GM13976 (cell line): ENCODE measurements at regions not wholly inside any gene's neighbourhood (a gene's known extent, or its start where the extent isn't known, plus 50 kb on each side); places are given as distances from the start of the nearest gene placed in this dataset.
A peak's percentile ranks its signal among the peaks of the same experiment; 100 is the strongest.

Experiments used
- DNase-seq: peaks from one replicate; pipeline ENCODE4 v3.0.0; 2012; ENCODE audit warnings: low spot score
- in situ Hi-C: fragments of 300-500 bp; cut with MboI; formaldehyde crosslinking; loops from one replicate; pipeline ENCODE4 v1.12.0; 2022; ENCODE audit warnings: low sequenced_read_pairs, mixed read lengths, inconsistent platforms; ENCODE audit not compliant: unreplicated experiment
- TF ChIP-seq, protein P1 (sequence below): IDR thresholded peaks from 2 replicates; pipeline ENCODE4 v1.5.1; 2012; ENCODE audit warnings: borderline replicate concordance, mild to moderate bottlenecking; ENCODE audit not compliant: insufficient read depth; ENCODE audit errors: extremely low read depth, missing control alignments, control extremely low read depth

DNA sequence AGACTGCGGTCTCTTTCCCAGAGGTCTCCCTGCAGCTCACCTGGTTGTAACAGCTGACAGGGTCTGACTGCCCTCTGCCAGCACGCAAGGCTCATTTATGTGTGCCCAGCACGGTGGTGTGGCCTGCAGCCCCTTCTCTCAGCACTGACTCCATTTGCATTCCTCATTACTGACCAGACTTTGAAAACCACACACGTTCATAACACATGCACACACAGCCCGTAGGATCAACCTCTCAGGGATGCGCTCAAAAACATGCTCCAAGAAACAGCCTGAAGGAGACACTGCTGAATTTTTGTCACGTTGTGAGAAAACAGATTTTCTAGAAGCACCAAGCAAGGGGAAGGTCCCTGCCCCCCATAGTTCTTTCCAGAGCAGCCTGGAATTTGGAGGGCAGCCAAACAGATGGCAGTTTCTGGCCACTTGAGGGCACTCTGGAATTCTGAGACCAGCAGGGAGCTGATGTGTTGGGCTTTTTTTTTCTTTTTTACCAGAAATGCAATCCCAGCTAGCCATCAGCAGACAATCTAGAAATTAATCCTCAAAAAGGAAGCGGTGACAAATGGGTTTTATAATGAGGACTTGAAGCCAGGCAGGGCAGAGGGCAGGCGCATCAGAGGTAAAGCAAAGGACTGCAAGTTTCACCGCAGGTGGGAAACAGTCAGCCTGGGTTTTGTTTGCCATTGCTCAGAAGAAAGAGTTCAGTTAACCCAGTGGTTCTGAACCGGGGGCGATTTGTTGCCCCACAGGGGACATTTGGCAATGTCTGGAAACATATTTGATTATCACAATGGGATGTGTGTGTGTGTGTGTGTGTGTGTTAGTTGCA lies 170.5 kb upstream of the PROK2 start:
- TF ChIP-seq, protein P1, sequence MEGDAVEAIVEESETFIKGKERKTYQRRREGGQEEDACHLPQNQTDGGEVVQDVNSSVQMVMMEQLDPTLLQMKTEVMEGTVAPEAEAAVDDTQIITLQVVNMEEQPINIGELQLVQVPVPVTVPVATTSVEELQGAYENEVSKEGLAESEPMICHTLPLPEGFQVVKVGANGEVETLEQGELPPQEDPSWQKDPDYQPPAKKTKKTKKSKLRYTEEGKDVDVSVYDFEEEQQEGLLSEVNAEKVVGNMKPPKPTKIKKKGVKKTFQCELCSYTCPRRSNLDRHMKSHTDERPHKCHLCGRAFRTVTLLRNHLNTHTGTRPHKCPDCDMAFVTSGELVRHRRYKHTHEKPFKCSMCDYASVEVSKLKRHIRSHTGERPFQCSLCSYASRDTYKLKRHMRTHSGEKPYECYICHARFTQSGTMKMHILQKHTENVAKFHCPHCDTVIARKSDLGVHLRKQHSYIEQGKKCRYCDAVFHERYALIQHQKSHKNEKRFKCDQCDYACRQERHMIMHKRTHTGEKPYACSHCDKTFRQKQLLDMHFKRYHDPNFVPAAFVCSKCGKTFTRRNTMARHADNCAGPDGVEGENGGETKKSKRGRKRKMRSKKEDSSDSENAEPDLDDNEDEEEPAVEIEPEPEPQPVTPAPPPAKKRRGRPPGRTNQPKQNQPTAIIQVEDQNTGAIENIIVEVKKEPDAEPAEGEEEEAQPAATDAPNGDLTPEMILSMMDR = peak; percentile 52
- peak; percentile 33 for DNase-seq
- in situ Hi-C loops = no loop called here

DNA sequence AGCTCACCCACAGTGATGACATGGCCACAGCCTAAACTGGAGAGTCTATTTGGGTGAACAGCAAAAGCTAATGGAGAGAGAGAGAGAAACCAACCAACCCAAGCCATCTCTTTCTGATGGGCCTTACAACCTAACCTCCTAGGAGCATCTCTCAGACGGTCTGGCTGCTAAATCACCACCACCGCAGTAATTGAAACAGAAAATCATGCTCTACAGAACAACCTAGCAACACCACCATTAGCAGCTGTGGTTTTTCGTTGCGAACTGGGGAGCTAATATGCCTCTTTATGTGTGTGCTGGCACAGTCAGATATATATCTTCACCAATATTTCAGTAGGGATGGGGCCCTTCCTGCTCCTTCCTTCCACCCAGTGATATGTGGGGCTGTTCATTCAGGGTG lies 166.9 kb upstream of the PROK2 start:
- in situ Hi-C loops = no loop called here
- DNase-seq = no peak
- TF ChIP-seq, protein P1 = no peak

DNA sequence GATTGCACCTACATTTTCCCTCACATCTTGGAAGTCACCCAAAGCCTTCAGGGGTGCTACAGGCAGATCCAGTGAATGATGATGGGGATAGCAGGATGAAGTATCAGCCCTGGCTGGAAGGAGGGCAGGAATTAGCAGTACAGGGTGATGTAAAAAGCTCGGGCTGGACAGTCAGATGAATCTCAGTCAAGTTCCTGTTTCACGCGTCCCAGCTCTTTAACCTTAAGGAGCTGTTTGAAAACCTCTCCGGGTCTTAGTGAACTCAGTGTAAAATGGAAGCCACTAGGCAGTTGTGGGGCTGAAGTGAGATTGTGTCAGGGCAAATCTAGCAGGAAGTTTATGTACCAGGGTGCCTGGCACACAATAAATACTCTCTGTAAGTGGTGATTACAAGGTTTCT lies 166.4 kb upstream of the PROK2 start:
- no peak for DNase-seq
- TF ChIP-seq, protein P1 = no peak
- in situ Hi-C loops = no loop called here

DNA sequence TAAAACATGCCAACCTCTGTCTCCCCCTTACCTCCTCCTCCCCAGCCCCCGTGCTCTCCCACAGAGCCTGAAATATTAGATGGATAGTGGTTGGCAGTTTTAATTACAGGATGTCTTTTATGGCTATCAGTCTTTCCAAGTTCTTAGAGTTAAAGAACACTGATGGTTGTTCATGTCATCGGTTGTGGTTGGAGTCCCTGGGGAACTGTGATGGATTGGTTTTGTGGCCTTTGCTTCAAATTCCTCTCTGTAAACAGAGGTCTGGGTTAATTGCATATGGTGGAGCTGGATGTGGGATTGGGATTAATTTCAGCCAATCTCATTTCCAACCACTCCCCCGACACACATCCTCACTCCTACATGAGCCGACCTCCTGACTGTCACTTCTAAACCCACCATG lies 164.5 kb upstream of the PROK2 start:
- no peak for DNase-seq
- TF ChIP-seq, protein P1 = no peak
- in situ Hi-C loops = loop anchor here (25.0 kb wide), 1 partner anchor 313 kb away; no protein-coding TSS in a partner anchor

DNA sequence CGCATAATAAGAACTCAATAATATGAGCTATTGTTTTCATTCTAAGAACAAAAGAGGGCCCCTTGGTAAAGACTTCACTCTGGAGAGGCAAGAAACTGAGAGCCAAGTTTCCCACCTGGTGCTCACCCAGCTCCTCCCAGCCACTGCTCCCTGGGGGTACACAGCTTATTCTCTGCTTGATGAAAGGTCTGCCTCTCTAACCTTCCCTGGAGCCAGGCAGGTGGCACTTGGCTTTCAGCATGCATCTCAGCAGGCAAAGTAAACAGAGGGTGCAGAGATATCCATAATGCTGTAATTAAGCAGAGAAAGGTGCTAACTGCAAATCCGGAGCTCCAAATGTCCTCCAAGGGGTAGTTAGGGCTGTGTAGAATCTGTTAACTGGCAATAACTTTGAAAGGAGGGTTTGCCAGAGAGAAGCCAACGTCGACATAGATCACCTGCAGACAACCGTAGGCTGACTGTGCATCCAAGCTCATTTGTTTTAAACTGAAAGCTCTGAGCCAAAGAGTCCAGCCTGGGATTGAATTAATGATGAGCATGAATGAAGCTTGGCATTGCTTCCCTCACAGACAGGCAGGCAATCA lies 159.6 kb upstream of the PROK2 start:
- TF ChIP-seq, protein P1 = no peak
- in situ Hi-C loops = loop anchor here (25.0 kb wide), 1 partner anchor 318 kb away; no protein-coding TSS in a partner anchor
- no peak for DNase-seq

DNA sequence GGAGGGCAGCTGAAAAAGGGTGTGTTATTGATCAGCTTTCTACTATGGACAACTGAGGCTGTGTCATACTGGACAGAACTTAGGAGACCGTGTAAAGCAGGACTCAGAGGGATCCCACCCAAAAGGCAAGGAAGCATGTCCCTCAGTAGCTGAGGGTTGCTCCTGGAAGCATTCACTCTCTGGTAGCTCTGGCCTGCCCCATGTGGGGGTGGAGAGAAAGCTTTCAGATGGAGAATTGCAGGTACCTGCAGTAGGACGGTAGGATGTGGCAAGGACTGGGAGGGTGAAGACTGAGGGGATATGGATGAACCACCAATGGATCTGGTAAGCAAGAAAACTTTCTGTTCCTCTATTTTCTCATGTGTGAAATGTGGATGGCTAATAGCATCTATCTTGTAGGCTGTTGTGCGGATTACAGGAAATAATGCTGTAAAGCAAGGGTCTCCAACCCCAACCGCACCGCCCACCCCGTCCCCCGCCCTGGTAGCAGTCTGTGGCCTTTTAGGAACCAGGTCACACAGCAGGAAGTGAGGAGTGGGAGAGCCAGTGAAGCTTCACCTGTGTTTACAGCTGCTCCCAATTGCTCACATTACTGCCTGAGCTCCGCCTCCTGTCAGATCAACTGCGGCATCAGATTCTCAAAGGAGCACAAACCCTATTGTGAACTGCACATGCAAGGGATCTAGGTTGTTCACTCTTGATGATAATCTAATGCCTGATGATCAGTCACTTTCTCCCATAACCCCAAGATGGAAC lies 157.7 kb upstream of the PROK2 start:
- in situ Hi-C loops = loop anchor here (25.0 kb wide), 1 partner anchor 320 kb away; no protein-coding TSS in a partner anchor
- TF ChIP-seq, protein P1 = no peak
- no peak for DNase-seq
